ENCODE measurements at regions not wholly inside any gene's neighbourhood (a gene's known extent, or its start where the extent isn't known, plus 50 kb on each side); places are given as distances from the start of the nearest gene placed in this dataset.

GRCh38 chr4:142927721-142928120 is 81.6 kb upstream of the INPP4B start:
- H3K27me3 ChIP-seq (ENCODE audit: control insufficient read depth, insufficient read depth, low read length): no peaks in the 10 kb centered on the region
- no peak for DNase-seq (ENCODE audit: low read depth, low spot score)
- no peaks in the 10 kb centered on the region for H3K9me3 ChIP-seq (ENCODE audit: control insufficient read depth, insufficient read depth, low read length)
- POLR2A ChIA-PET: no interaction called here
- TF ChIP-seq CTCF (IDR thresholded peaks at IDR 0.05; ENCODE audit: low read depth, low read length): no peak
- no peak overlapping the region for H3K27ac ChIP-seq (ENCODE audit: low read depth, low read length)
- H3K4me3 ChIP-seq (ENCODE audit: low read depth, low read length): no peak overlapping the region
- CTCF ChIA-PET: no interaction called here

- ChIA-PET POLR2A (no interaction called here), CTCF (no interaction called here)
- H3K4me3 ChIP-seq (ENCODE audit: low read depth, low read length): no peak overlapping the region
- no peak for DNase-seq (ENCODE audit: low read depth, low spot score)
- no peak overlapping the region for H3K27ac ChIP-seq (ENCODE audit: low read depth, low read length)
- no peak for TF ChIP-seq CTCF (IDR thresholded peaks at IDR 0.05; ENCODE audit: low read depth, low read length)
- no peaks in the 10 kb centered on the region for H3K27me3 ChIP-seq (ENCODE audit: control insufficient read depth, insufficient read depth, low read length)
- no peaks in the 10 kb centered on the region for H3K9me3 ChIP-seq (ENCODE audit: control insufficient read depth, insufficient read depth, low read length)
These were observed 83.4 kb upstream of the INPP4B start for GRCh38 chr4:142929526-142929925.

- DNase-seq (ENCODE audit: low read depth, low spot score): no peak
- Histone ChIP-seq H3K4me3 (ENCODE audit: low read depth, low read length) (no peak overlapping the region), H3K27me3 (ENCODE audit: control insufficient read depth, insufficient read depth, low read length) (no peaks in the 10 kb centered on the region), H3K9me3 (ENCODE audit: control insufficient read depth, insufficient read depth, low read length) (no peaks in the 10 kb centered on the region), H3K27ac (ENCODE audit: low read depth, low read length) (no peak overlapping the region)
- TF ChIP-seq CTCF (IDR thresholded peaks at IDR 0.05; ENCODE audit: low read depth, low read length): no peak
- ChIA-PET POLR2A (no interaction called here), CTCF (no interaction called here)
These were observed 87.1 kb upstream of the INPP4B start for GRCh38 chr4:142933207-142933606.

GRCh38 chr4:142940425-142941330 is 94.6 kb upstream of the INPP4B start:
- DNase-seq (ENCODE audit: low read depth, low spot score): no peak
- H3K9me3 ChIP-seq (ENCODE audit: control insufficient read depth, insufficient read depth, low read length): no peaks in the 10 kb centered on the region
- CTCF ChIA-PET: no interaction called here
- no peak for TF ChIP-seq CTCF (IDR thresholded peaks at IDR 0.05; ENCODE audit: low read depth, low read length)
- POLR2A ChIA-PET: no interaction called here
- no peaks in the 10 kb centered on the region for H3K27me3 ChIP-seq (ENCODE audit: control insufficient read depth, insufficient read depth, low read length)
- no peak overlapping the region for H3K27ac ChIP-seq (ENCODE audit: low read depth, low read length)
- H3K4me3 ChIP-seq (ENCODE audit: low read depth, low read length): no peak overlapping the region

- POLR2A ChIA-PET: no interaction called here
- H3K9me3 ChIP-seq (ENCODE audit: control insufficient read depth, insufficient read depth, low read length): no peaks in the 10 kb centered on the region
- H3K4me3 ChIP-seq (ENCODE audit: low read depth, low read length): no peak overlapping the region
- H3K27me3 ChIP-seq (ENCODE audit: control insufficient read depth, insufficient read depth, low read length): no peaks in the 10 kb centered on the region
- no peak overlapping the region for H3K27ac ChIP-seq (ENCODE audit: low read depth, low read length)
- CTCF ChIA-PET: no interaction called here
- DNase-seq (ENCODE audit: low read depth, low spot score): no peak
- TF ChIP-seq CTCF (IDR thresholded peaks at IDR 0.05; ENCODE audit: low read depth, low read length): no peak
These were observed 98.5 kb upstream of the INPP4B start for GRCh38 chr4:142944565-142944964.
